ENCODE measurements at regions not wholly inside any gene's neighbourhood (a gene's known extent, or its start where the extent isn't known, plus 50 kb on each side); places are given as distances from the start of the nearest gene placed in this dataset.

GRCh38 chr20:47406849-47407682 is 50.6 kb upstream of the ZMYND8 start:
- H3K27me3 Mint-ChIP-seq (ENCODE audit: unreplicated experiment) = no peaks in the 10 kb centered on the region
- H3K27ac Mint-ChIP-seq (ENCODE audit: unreplicated experiment) = no peak overlapping the region
- no peaks in the 10 kb centered on the region for H3K4me1 Mint-ChIP-seq (ENCODE audit: low read depth, unreplicated experiment)
- CTCF ChIA-PET = no interaction called here
- no peaks in the 10 kb centered on the region for H3K36me3 Mint-ChIP-seq (ENCODE audit: insufficient read depth, unreplicated experiment)
- intact Hi-C loops (cut with micrococcal nuclease; ENCODE audit: unreplicated experiment) = no loop called here
- no peaks in the 10 kb centered on the region for H3K9me3 Mint-ChIP-seq (ENCODE audit: low read depth, unreplicated experiment)
- no TSS peak for BruUV-seq (replicated peaks)
- TF ChIP-seq CTCF (IDR thresholded peaks at IDR 0.05; ENCODE audit: unreplicated experiment) = no peak
- no peak for DNase-seq
- no peak overlapping the region for H3K4me3 Mint-ChIP-seq (ENCODE audit: low read depth, unreplicated experiment)

- TF ChIP-seq CTCF (IDR thresholded peaks at IDR 0.05; ENCODE audit: unreplicated experiment) = no peak
- Mint-ChIP-seq H3K4me3 (ENCODE audit: low read depth, unreplicated experiment) (no peak overlapping the region), H3K4me1 (ENCODE audit: low read depth, unreplicated experiment) (no peaks in the 10 kb centered on the region), H3K36me3 (ENCODE audit: insufficient read depth, unreplicated experiment) (no peaks in the 10 kb centered on the region), H3K27me3 (ENCODE audit: unreplicated experiment) (no peaks in the 10 kb centered on the region), H3K9me3 (ENCODE audit: low read depth, unreplicated experiment) (no peaks in the 10 kb centered on the region), H3K27ac (ENCODE audit: unreplicated experiment) (no peak overlapping the region)
- CTCF ChIA-PET = interaction anchor here (0.6 to 1.1 kb wide), 3 partner anchors 49 to 123 kb away, joined by 4 to 7 read pairs (median 4); no protein-coding TSS in a partner anchor
- BruUV-seq (replicated peaks) = no TSS peak
- DNase-seq = no peak
- intact Hi-C loops (cut with micrococcal nuclease; ENCODE audit: unreplicated experiment) = no loop called here
Measured at GRCh38 chr20:47411161-47411560, 54.7 kb upstream of the ZMYND8 start.

GRCh38 chr20:47412083-47412482 is 55.6 kb upstream of the ZMYND8 start:
- CTCF ChIA-PET = interaction anchor here (0.6 to 1.1 kb wide), 4 partner anchors 16 to 112 kb away, joined by 3 to 4 read pairs (median 4); no protein-coding TSS in a partner anchor
- no TSS peak for BruUV-seq (replicated peaks)
- DNase-seq = no peak
- H3K4me1 Mint-ChIP-seq (ENCODE audit: low read depth, unreplicated experiment) = peaks cover 6% of the 10 kb centered on the region
- intact Hi-C loops (cut with micrococcal nuclease; ENCODE audit: unreplicated experiment) = no loop called here
- H3K27ac Mint-ChIP-seq (ENCODE audit: unreplicated experiment) = no peak overlapping the region
- H3K27me3 Mint-ChIP-seq (ENCODE audit: unreplicated experiment) = no peaks in the 10 kb centered on the region
- no peak for TF ChIP-seq CTCF (IDR thresholded peaks at IDR 0.05; ENCODE audit: unreplicated experiment)
- H3K36me3 Mint-ChIP-seq (ENCODE audit: insufficient read depth, unreplicated experiment) = peaks cover 5% of the 10 kb centered on the region
- no peaks in the 10 kb centered on the region for H3K9me3 Mint-ChIP-seq (ENCODE audit: low read depth, unreplicated experiment)
- H3K4me3 Mint-ChIP-seq (ENCODE audit: low read depth, unreplicated experiment) = no peak overlapping the region

GRCh38 chr20:47413189-47413588 is 56.7 kb upstream of the ZMYND8 start:
- no TSS peak for BruUV-seq (replicated peaks)
- no peak overlapping the region for H3K4me3 Mint-ChIP-seq (ENCODE audit: low read depth, unreplicated experiment)
- CTCF ChIA-PET = interaction anchor here (0.6 kb wide), 1 partner anchor 22 kb away, joined by 4 read pairs; no protein-coding TSS in a partner anchor

More at GRCh38 chr20:47413189-47413588, 56.7 kb upstream of the ZMYND8 start:
- no peak for TF ChIP-seq CTCF (IDR thresholded peaks at IDR 0.05; ENCODE audit: unreplicated experiment)
- H3K9me3 Mint-ChIP-seq (ENCODE audit: low read depth, unreplicated experiment) = no peaks in the 10 kb centered on the region
- intact Hi-C loops (cut with micrococcal nuclease; ENCODE audit: unreplicated experiment) = no loop called here
- H3K27me3 Mint-ChIP-seq (ENCODE audit: unreplicated experiment) = no peaks in the 10 kb centered on the region
- peaks cover 17% of the 10 kb centered on the region for H3K4me1 Mint-ChIP-seq (ENCODE audit: low read depth, unreplicated experiment)
- DNase-seq = no peak
- H3K27ac Mint-ChIP-seq (ENCODE audit: unreplicated experiment) = no peak overlapping the region
- H3K36me3 Mint-ChIP-seq (ENCODE audit: insufficient read depth, unreplicated experiment) = peaks cover 5% of the 10 kb centered on the region

All from Calu3 (cell line).